Lower leg skin (tissue), 3 donors: ENCODE measurements at regions not wholly inside any gene's neighbourhood (a gene's known extent, or its start where the extent isn't known, plus 50 kb on each side); places are given as distances from the start of the nearest gene placed in this dataset.

Experiments
- CTCF ChIP-seq, 3 donors: fragments of 450-650 bp; IDR thresholded peaks; one replicate each; pipeline ENCODE4 v1.5.1; 2016; ENCODE audit warnings: antibody characterized with exemption in 3 of 3, mild to moderate bottlenecking in 3 of 3, moderate library complexity in 2 of 3
- POLR2A ChIP-seq, 2 donors: fragments of 450-650 bp; IDR thresholded peaks; one replicate each; pipeline ENCODE4 v1.6.1; 2016 to 2017; ENCODE audit warnings: antibody characterized with exemption in 2 of 2, mild to moderate bottlenecking in 1 of 2, moderate library complexity in 1 of 2

GRCh38 chr16:5634666-5635180, 537.1 kb upstream of the EEF2KMT start:
- TF ChIP-seq CTCF (IDR thresholded peaks at IDR 0.05) (no peak), POLR2A (IDR thresholded peaks at IDR 0.05) (no peak)
